Prostate gland (tissue), 2 donors: ENCODE measurements at regions not wholly inside any gene's neighbourhood (a gene's known extent, or its start where the extent isn't known, plus 50 kb on each side); places are given as distances from the start of the nearest gene placed in this dataset.

ENCODE experiments used
- DNase-seq: peaks from one replicate; pipeline ENCODE4 v3.0.0-alpha.2; 2019; ENCODE audit warnings: low spot score
- H3K27ac ChIP-seq, 2 donors: fragments of 200-600 bp; sonication (generic); 2 replicates each; pipeline ENCODE4 v1.5.1; 2017 to 2019
- H3K27me3 ChIP-seq: fragments of 200-600 bp; sonication (generic); replicated peaks from 2 replicates; pipeline ENCODE4 v1.5.1; 2019; ENCODE audit not compliant: insufficient read depth
- H3K36me3 ChIP-seq, 2 donors: fragments of 200-600 bp; sonication (generic); 1 replicate in 1 of 2; 2 replicates in 1 of 2; pipeline versions ENCODE4 v1.5.1 to v1.8.1; 2017 to 2019
- H3K4me1 ChIP-seq: fragments of 200-600 bp; sonication (generic); replicated peaks from 2 replicates; pipeline ENCODE4 v1.5.1; 2019
- H3K4me3 ChIP-seq, 2 donors: fragments of 200-600 bp; sonication (generic); 2 replicates each; pipeline ENCODE4 v1.5.1; 2017 to 2019
- H3K9me3 ChIP-seq: fragments of 200-600 bp; sonication (generic); 2 replicates; pipeline ENCODE4 v1.5.1; 2017
- POLR2A ChIP-seq: fragments of 450-650 bp; IDR thresholded peaks from one replicate; pipeline ENCODE4 v1.6.1; 2016; ENCODE audit warnings: antibody characterized with exemption, mild to moderate bottlenecking
- POLR2AphosphoS5 ChIP-seq: sonication (generic); formaldehyde crosslinking; IDR thresholded peaks from one replicate; pipeline ENCODE4 v1.6.1; 2017; ENCODE audit warnings: antibody characterized with exemption
- WGBS: methylation state at CpG from one replicate; pipeline ENCODE4 v1.1.5; 2018; 5-methylcytosine and 5-hydroxymethylcytosine counted together
- intact Hi-C: fragments of 100-400 bp; cut with DNase I; formaldehyde crosslinking; loops from one replicate; pipeline ENCODE4 v1.14.2; 2022
- TF ChIP-seq, protein P1 (sequence below), 4 experiments: fragments of 200-600 bp in 2 of 4; fragments of 450-650 bp in 2 of 4; sonication (generic) in 2 of 4; IDR thresholded peaks; 1 replicate in 3 of 4; 2 replicates in 1 of 4; pipeline ENCODE4 v1.5.1; 2016 to 2019; ENCODE audit warnings: antibody characterized with exemption in 4 of 4, mild to moderate bottlenecking in 2 of 4, moderate library complexity in 2 of 4

DNA sequence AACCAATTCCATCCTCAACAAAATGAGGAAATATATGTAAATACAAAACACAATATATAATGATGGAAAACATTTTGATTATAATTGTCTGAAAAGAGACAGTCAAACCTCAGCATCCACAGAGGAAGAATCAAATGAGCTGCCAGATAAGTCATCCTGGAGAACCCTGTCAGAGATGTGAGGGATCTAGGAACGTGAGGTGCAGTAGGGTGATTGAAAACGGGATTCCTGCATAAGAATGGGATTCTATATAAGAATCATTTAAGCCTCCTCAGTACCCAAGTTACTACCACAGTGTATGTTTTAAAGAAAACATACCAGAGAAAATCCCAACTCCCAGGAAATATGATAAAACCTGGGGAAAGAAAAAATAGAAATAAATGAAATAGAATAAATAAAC is 690.5 kb downstream of the FRK start:
- H3K9me3 ChIP-seq, result no peaks in the 10 kb centered on the region
- TF ChIP-seq, protein P1, sequence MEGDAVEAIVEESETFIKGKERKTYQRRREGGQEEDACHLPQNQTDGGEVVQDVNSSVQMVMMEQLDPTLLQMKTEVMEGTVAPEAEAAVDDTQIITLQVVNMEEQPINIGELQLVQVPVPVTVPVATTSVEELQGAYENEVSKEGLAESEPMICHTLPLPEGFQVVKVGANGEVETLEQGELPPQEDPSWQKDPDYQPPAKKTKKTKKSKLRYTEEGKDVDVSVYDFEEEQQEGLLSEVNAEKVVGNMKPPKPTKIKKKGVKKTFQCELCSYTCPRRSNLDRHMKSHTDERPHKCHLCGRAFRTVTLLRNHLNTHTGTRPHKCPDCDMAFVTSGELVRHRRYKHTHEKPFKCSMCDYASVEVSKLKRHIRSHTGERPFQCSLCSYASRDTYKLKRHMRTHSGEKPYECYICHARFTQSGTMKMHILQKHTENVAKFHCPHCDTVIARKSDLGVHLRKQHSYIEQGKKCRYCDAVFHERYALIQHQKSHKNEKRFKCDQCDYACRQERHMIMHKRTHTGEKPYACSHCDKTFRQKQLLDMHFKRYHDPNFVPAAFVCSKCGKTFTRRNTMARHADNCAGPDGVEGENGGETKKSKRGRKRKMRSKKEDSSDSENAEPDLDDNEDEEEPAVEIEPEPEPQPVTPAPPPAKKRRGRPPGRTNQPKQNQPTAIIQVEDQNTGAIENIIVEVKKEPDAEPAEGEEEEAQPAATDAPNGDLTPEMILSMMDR (IDR thresholded peaks at IDR 0.05), result no peak
- TF ChIP-seq POLR2AphosphoS5 (no peak), POLR2A (no peak)
- no peak overlapping the region for H3K4me3 ChIP-seq
- no peaks in the 10 kb centered on the region for H3K27me3 ChIP-seq
- intact Hi-C loops, result no loop called here
- no peaks in the 10 kb centered on the region for H3K4me1 ChIP-seq
- 78% methylated on average over 2 of the region's 2 CpGs for WGBS
- no peak for DNase-seq
- no peaks in the 10 kb centered on the region for H3K36me3 ChIP-seq
- no peak overlapping the region for H3K27ac ChIP-seq

DNA sequence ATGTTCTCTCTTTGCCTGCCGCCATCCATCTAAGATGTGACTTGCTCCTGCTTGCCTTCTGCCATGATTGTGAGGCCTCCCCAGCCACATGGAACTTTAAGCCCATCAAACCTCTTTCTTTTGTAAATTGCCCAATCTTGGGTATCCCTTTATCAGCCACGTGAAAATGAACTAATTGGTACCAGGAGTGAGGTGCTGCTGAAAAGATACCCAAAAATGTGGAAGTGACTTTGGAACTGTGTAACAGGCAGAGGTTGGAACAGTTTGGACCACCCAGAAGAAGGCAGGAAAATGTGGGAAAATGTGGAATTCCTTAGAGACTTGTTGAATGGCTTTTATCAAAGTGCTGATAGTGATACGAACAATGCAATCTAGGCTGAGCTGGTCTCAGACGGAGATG is 694.9 kb downstream of the FRK start:
- no peaks in the 10 kb centered on the region for H3K27me3 ChIP-seq
- no peak for DNase-seq
- H3K27ac ChIP-seq, result no peak overlapping the region
- intact Hi-C loops, result no loop called here
- WGBS, result 91% methylated on average over 4 of the region's 4 CpGs
- H3K36me3 ChIP-seq, result no peaks in the 10 kb centered on the region
- TF ChIP-seq POLR2AphosphoS5 (no peak), POLR2A (no peak)
- TF ChIP-seq, protein P1 (IDR thresholded peaks at IDR 0.05), result no peak
- no peaks in the 10 kb centered on the region for H3K9me3 ChIP-seq
- H3K4me3 ChIP-seq, result no peak overlapping the region
- H3K4me1 ChIP-seq, result no peaks in the 10 kb centered on the region

DNA sequence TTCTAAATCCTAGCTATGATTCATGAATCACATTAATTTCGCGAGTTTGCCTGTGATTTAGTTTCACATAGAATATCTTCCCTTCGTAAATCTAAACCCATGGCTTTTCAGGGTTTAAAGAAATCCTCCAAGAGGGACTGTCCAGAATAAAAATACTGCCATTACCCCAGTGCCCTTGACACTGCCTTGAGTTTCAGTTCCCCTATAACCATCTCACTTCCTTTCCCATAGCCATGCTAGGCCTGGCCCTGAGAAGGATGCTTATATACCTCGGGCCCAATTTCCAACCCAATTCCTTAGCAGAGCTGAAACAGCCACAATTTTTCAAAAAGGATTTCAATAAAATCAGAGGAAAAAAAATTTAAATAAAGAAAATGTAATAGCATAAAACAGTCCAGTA is 697.3 kb downstream of the FRK start:
- intact Hi-C loops, result no loop called here
- Histone ChIP-seq H3K27ac (no peak overlapping the region), H3K4me1 (no peaks in the 10 kb centered on the region), H3K4me3 (no peak overlapping the region), H3K36me3 (no peaks in the 10 kb centered on the region), H3K27me3 (no peaks in the 10 kb centered on the region), H3K9me3 (no peaks in the 10 kb centered on the region)
- DNase-seq, result no peak
- TF ChIP-seq POLR2AphosphoS5 (no peak), POLR2A (no peak)
- TF ChIP-seq, protein P1 (IDR thresholded peaks at IDR 0.05), result no peak
- WGBS, result 92% methylated on average over 4 of the region's 4 CpGs

- Histone ChIP-seq H3K36me3 (no peaks in the 10 kb centered on the region), H3K9me3 (no peaks in the 10 kb centered on the region), H3K4me3 (no peak overlapping the region), H3K27me3 (no peaks in the 10 kb centered on the region), H3K27ac (no peak overlapping the region), H3K4me1 (no peaks in the 10 kb centered on the region)
- TF ChIP-seq, protein P1 (IDR thresholded peaks at IDR 0.05), result no peak
- TF ChIP-seq POLR2A, result no peak
- no peak for TF ChIP-seq POLR2AphosphoS5
- no peak for DNase-seq
- 76% methylated on average over 1 of the region's 1 CpG for WGBS
- intact Hi-C loops, result no loop called here
Measured at GRCh38 chr6:115362234-115362633, 698.5 kb downstream of the FRK start.

GRCh38 chr6:115360602-115361325 is 699.9 kb downstream of the FRK start:
- Histone ChIP-seq H3K27ac (no peak overlapping the region), H3K9me3 (no peaks in the 10 kb centered on the region), H3K36me3 (no peaks in the 10 kb centered on the region), H3K4me1 (no peaks in the 10 kb centered on the region), H3K27me3 (no peaks in the 10 kb centered on the region), H3K4me3 (no peak overlapping the region)
- no peak for DNase-seq
- intact Hi-C loops, result no loop called here
- 61% methylated on average over 2 of the region's 2 CpGs for WGBS
- no peak for TF ChIP-seq POLR2A
- peak; percentile 34 for TF ChIP-seq POLR2AphosphoS5
